Thyroid gland (tissue), 4 donors: ENCODE measurements at regions not wholly inside any gene's neighbourhood (a gene's known extent, or its start where the extent isn't known, plus 50 kb on each side); places are given as distances from the start of the nearest gene placed in this dataset.

Experiments
- POLR2A ChIP-seq, 2 donors: fragments of 450-650 bp; IDR thresholded peaks; one replicate each; pipeline ENCODE4 v1.6.1; 2017; ENCODE audit warnings: antibody characterized with exemption in 2 of 2, mild to moderate bottlenecking in 2 of 2, moderate library complexity in 1 of 2
- TF ChIP-seq, protein P1 (sequence below), 6 experiments: fragments of 200-600 bp in 3 of 6; fragments of 450-650 bp in 3 of 6; sonication (generic) in 3 of 6; IDR thresholded peaks; one replicate each; pipeline ENCODE4 v1.5.1; 2016 to 2019; ENCODE audit warnings: antibody characterized with exemption in 6 of 6, mild to moderate bottlenecking in 2 of 6, inconsistent platforms in 1 of 6, moderate library complexity in 1 of 6

- TF ChIP-seq, protein P1, sequence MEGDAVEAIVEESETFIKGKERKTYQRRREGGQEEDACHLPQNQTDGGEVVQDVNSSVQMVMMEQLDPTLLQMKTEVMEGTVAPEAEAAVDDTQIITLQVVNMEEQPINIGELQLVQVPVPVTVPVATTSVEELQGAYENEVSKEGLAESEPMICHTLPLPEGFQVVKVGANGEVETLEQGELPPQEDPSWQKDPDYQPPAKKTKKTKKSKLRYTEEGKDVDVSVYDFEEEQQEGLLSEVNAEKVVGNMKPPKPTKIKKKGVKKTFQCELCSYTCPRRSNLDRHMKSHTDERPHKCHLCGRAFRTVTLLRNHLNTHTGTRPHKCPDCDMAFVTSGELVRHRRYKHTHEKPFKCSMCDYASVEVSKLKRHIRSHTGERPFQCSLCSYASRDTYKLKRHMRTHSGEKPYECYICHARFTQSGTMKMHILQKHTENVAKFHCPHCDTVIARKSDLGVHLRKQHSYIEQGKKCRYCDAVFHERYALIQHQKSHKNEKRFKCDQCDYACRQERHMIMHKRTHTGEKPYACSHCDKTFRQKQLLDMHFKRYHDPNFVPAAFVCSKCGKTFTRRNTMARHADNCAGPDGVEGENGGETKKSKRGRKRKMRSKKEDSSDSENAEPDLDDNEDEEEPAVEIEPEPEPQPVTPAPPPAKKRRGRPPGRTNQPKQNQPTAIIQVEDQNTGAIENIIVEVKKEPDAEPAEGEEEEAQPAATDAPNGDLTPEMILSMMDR (IDR thresholded peaks at IDR 0.05), result no peak
- TF ChIP-seq POLR2A (IDR thresholded peaks at IDR 0.05), result no peak
These were observed 261.4 kb downstream of the TJP1 start for GRCh38 chr15:29560896-29561295.
